ENCODE measurements at regions not wholly inside any gene's neighbourhood (a gene's known extent, or its start where the extent isn't known, plus 50 kb on each side); places are given as distances from the start of the nearest gene placed in this dataset.

- no peak for DNase-seq (ENCODE audit: low read depth, low spot score)
Observed at GRCh38 chr16:11473728-11474127, 113.0 kb downstream of the LITAF start.

- DNase-seq (ENCODE audit: low read depth, low spot score): no peak
Observed at GRCh38 chr16:11474617-11475291, 112.0 kb downstream of the LITAF start.

GRCh38 chr16:11475896-11476630 is 110.7 kb downstream of the LITAF start:
- DNase-seq (ENCODE audit: low read depth, low spot score): no peak

GRCh38 chr16:11476676-11477075 is 110.0 kb downstream of the LITAF start:
- no peak for DNase-seq (ENCODE audit: low read depth, low spot score)

GRCh38 chr16:11478431-11479119 is 108.1 kb downstream of the LITAF start:
- DNase-seq (ENCODE audit: low read depth, low spot score): no peak

- no peak for DNase-seq (ENCODE audit: low read depth, low spot score)
Observed at GRCh38 chr16:11479916-11480315, 106.8 kb downstream of the LITAF start.

- no peak for DNase-seq (ENCODE audit: low read depth, low spot score)
Observed at GRCh38 chr16:11480634-11481033, 106.1 kb downstream of the LITAF start.

- no peak for DNase-seq (ENCODE audit: low read depth, low spot score)
Observed at GRCh38 chr16:11481987-11482386, 104.7 kb downstream of the LITAF start.

- no peak for DNase-seq (ENCODE audit: low read depth, low spot score)
Observed at GRCh38 chr16:11482946-11483748, 103.6 kb downstream of the LITAF start.

GRCh38 chr16:11484691-11485258 is 101.9 kb downstream of the LITAF start:
- no peak for DNase-seq (ENCODE audit: low read depth, low spot score)

- DNase-seq (ENCODE audit: low read depth, low spot score): no peak
Observed at GRCh38 chr16:11485676-11486075, 101.0 kb downstream of the LITAF start.

- DNase-seq (ENCODE audit: low read depth, low spot score): no peak
Observed at GRCh38 chr16:11487289-11487688, 99.4 kb downstream of the LITAF start.

- DNase-seq (ENCODE audit: low read depth, low spot score): no peak
Observed at GRCh38 chr16:11488304-11488703, 98.4 kb downstream of the LITAF start.

GRCh38 chr16:11491524-11491923 is 95.2 kb downstream of the LITAF start:
- DNase-seq (ENCODE audit: low read depth, low spot score): no peak

GRCh38 chr16:11492808-11493530 is 93.8 kb downstream of the LITAF start:
- DNase-seq (ENCODE audit: low read depth, low spot score): no peak

GRCh38 chr16:11493531-11493929 is 93.2 kb downstream of the LITAF start:
- DNase-seq (ENCODE audit: low read depth, low spot score): no peak

- no peak for DNase-seq (ENCODE audit: low read depth, low spot score)
Observed at GRCh38 chr16:11494029-11494428, 92.7 kb downstream of the LITAF start.

- no peak for DNase-seq (ENCODE audit: low read depth, low spot score)
Observed at GRCh38 chr16:11494433-11494832, 92.3 kb downstream of the LITAF start.

- no peak for DNase-seq (ENCODE audit: low read depth, low spot score)
Observed at GRCh38 chr16:11495066-11495407, 91.7 kb downstream of the LITAF start.
